Dermis blood vessel endothelial cell (primary cell): ENCODE measurements at regions not wholly inside any gene's neighbourhood (a gene's known extent, or its start where the extent isn't known, plus 50 kb on each side); places are given as distances from the start of the nearest gene placed in this dataset.

Source experiments
- DNase-seq: peaks from one replicate; pipeline ENCODE4 v3.0.0; 2010

DNA sequence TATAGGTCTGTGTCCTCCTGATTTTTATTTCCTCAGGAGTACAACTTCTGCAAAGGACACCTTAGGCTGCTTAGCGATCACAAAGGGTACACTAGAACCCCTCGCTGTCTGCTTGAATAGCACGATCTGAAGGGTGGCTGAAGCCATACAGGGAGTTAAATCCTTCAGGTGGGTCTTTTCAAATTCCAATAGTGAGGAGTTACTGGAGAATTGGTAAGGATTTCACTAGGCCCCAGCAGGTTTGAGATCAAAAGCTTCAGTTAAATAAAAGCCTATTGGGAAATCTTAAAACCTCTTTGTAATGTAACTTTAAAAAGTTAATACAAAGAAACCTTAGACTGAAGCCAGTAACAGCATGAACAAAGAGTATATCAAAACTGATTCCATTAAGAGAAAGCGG lies 613.1 kb downstream of the ZEB2 start:
- DNase-seq = no peak

DNA sequence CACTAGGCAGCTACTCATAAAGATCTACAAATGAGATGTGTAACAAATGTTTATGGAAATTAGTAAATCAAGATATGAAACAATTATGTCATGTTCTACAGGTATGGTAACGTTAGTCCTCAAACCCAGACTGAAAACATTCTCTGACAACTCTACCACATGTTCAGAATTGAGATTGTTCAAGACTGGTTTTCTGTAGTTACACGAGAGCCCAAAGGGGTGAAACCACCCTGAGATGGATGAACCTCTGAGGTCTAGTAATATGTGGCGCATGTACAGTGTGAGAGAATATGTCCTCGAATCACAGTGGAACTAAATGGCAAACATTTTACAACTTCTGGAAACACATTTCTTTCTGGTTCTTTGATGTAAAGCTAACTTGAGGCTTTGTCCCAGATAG lies 614.3 kb downstream of the ZEB2 start:
- no peak for DNase-seq

DNA sequence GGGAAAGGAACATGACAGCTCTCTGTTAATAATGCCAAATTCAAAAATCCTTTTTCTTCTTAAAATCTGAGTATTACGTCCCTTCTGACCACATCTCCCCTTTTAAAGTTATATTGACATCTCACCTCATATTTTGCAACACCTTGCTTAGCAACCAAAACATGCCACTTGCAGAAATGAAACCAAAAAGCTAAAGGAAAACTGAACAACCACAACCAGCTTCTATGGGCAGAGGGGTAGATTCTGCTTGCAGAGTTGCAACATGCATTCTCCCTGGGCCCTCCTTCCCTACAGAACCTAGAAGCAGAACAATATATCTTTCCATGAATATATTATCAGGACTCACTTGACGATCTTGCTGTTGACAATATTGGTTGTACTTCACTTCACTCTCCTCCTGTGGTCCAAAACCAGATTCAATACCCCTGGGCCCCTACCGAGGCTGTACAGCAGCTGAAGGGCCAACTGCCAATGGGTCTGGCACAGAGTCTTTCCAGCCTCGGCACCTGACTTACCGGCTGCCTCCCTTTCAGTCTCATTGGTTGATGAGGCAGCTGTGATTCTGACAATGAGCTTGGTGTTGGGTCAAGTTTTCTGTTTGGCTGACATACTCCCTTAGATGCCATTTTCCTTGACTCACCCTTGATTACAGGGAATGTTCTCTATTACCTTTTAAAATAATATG lies 616.6 kb downstream of the ZEB2 start:
- no peak for DNase-seq

DNA sequence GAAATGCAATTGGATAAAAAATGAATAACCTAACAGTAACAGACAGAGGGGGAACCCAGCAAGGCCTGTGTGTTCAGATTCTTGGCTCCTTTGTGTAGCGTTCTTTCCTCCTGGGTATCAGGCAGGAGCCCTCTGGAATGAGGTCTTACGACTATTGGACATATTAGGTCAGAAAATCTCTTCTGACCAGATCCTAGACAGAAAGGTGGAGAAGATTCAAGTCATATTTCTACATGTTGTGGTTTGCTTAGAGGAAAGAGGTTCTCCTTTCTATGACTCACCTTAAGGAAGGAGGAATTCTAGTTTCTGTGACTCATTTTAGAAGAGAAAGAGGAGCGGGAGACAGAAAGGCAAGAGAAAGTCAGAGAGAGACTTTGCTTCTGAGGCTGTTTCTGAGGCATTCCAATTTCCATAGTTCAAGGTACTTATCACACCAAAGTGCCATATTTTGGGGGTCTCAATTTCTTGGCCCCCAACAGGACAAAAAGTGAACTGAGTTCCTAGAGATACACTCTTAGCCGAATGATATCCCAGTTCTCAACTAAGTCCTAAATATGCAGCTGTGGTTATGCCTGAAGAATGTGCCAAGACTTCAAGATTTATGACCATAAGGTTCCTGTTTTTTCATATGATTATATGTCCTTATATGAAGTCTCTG lies 618.6 kb downstream of the ZEB2 start:
- DNase-seq = peak; percentile 12

DNA sequence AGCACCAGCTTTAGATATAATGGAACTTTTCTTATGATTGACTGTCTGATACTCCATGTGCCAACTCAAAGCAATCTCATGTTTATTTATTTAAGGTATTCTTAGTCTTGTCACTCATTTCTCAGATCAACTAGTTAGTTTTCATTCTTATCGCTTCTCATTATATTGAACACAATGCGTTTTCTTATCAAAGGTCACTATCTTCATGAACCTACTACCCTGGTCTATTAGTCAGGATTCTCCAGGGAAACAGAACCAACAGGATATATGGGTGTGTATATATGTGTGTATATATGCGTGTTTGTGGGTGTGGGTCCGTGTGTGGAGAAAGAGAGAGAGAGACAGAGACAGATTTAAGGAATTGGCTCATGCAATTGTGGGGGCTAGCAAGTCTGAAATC lies 619.9 kb downstream of the ZEB2 start:
- peak; percentile 2 for DNase-seq

DNA sequence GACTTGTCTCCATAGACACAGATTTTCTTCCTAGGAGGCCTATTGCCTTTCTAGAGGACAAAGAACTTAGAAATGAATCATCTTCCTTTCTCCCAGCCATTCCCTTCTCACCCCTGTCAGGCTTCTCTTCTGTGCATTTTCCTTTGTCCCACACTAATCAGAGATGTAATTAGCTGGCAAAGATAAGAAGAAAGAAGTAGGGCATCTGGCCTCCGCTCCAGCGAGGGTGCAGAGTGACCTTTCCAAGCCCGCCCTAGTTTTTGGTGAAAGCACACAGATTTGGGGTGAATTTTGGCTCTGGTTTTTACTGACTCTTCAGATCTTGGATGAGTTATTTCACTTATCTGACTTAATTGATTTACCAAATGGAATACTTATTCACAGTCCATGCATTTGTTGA lies 626.5 kb downstream of the ZEB2 start:
- no peak for DNase-seq

DNA sequence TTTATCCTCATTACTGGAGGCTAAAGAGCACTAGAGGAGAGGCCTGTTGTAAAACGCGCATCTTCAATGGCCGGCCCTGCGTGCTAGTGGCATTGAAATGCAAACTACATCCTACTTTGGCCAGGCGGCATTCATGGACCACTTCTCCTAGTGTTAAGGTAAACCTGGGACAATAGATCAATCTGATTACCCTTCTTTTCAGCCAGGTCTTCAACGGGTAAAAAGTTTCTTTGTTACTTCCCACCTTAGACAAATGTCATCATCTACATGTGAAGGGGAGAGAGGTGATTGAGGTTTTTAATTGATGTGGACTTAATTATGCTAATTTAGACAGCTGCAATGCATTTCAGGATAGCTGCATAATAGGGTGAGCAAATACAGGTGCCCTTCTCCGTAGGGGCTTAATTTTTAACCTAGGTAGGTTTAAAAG lies 628.0 kb downstream of the ZEB2 start:
- DNase-seq = no peak

DNA sequence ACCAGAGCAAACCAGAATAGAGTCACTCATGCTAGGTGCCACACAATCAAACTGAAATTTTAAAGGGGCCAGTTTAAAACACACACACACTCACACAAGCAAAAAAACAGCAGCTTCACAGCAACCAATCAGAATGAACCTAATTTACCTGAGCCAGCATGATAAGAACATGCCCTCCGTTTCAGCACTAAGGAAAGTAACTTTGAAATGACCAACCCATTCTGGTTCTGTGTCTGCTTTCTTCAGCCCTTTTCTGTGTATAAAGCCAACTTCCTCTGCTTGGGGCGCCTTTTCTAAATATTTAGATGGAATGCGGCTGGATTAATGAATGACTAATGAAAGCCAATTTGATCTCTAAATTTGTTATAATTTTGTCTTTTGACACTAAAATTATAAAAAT lies 629.1 kb downstream of the ZEB2 start:
- no peak for DNase-seq

DNA sequence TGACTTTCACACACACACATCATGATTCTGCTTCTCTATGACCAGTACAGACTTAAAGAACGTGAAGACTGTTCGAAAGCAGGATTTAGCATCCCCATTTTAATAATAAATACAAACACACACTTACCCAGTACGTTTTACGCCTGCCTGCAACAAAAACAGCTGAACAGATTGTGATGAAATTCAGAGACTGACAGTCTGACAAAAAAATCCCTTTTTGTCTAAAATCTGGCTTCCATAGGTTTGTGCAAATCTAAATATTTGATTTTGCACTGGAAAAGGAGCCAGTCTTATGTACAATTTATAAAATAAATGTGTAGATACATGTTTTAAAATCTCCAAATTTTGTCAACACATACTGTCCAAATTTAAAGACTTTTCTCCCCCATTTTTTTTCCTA lies 630.7 kb downstream of the ZEB2 start:
- DNase-seq = no peak

DNA sequence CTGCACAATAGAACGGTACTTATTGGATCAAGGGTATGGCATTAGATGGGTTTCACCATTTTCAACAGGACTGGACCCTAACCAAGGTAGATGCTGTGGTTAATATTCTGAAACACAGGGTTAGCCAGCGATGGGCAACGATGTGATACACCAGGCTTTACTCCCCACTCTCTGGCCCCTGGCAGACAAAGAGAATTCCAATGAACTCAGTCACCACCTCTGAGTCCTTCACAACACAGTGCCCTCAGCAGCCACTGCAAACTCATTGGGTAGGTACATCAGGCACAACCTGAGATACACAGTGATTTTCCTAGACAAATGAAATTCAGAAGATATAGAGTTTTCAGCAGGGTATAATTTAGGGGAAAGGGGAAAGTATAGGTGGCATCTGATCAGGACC lies 634.5 kb downstream of the ZEB2 start:
- DNase-seq = no peak

DNA sequence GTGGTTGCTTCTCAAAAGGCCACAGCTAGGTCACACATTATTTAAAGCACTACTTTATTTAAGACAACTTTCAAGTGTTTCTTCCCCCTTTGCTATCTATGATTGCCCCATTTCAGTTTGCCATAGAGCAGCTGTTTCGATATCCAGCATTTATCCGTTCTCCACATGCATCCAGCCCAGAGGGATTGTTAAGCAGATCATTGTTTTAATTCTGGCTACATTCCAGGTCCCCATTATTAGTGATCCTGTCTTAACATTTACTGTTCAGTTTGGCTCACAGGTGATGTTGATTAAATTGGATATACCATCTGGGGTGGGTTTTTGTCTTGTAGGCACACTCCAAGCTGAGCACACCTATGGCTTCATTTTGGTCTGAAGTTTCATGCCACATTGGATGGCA lies 638.7 kb downstream of the ZEB2 start:
- DNase-seq = peak; percentile 29

DNA sequence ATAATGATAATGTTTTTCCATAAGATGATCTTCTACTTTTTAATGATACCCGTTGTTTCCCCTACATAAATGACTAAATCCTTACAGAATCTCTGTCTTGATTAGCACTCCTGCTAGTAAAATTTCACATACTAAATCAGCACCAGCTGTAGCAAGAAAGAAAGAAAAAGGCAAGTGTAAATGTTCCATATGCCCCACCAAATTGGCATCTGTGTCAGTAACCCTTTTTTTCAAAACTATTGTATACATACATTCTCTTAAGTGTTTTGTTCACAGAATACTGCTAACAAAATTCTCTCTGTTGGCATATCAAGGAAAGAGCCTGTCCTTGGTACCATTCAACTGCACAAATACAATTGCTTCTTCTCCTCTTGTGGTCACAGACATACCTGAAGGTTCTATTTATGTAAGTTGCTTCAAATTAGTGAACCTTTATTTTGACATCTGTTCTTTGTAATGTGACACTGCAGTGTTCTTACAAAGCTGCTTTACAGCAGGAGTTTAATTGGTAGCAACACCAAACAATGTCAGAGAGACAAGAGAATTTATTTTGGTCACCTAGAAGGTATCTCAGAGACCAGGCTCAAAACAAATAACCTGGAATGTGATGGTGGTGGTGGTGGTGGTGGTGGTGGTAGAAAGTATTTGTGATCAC lies 641.9 kb downstream of the ZEB2 start:
- DNase-seq = no peak

DNA sequence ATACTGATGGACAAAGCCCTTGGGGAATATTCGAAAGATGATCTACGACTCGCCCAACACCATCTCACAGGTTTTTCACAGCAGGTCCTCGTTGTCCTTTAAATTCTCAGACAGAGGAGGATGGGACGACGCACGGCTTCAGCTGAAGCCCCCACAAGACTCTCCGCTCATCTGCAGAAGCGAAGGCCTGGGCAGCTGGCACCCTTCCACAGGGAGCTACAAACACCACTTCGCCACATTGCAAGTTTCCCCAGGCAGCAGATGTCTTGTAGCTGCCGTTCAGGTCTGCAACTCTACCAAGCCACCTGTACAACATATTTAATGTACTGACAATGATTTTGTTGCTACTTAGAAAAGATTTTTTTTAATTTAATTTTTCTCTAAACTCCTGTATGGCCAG lies 642.9 kb downstream of the ZEB2 start:
- no peak for DNase-seq

DNA sequence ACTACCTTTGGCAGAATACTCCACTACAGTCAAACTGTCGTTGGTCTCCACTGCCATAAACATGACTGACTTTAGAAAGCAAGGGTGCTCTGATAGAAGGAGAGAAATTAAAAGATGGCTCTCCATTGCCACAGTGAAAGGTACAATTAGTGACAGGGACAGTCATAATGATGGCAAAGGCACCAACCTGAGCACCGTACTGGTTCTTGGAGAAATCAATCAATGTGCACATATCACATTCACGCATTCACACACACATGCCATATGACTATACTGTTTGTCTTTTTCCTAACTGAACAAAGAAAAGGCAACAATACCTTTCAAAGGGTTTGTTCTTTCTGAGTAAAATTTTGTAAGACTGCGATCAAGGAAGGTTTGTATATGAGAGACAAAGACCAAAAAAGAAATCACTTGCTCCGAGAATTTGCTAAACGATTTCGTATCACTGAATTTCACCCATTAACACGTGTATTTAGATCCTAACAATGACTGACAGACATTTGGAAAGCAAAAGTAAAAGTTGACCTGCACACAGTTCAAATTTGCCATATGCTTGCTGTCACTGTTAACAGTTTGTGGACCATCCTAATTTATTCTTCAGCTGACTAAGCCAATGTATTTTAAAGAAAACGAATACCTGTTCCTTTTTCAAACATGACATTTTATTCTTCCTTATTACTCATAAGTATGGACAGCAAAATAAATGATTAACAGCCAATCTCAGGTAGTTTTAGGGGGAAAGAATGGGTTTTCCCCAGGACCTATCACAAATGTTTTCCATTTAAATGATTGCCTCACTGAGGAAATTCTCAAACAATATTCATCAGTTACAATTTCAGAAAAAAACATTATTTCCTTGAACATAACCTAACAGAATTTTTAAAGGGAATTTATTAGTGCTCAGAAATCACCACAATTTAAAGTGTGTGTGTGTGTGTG lies 644.4 kb downstream of the ZEB2 start:
- no peak for DNase-seq

DNA sequence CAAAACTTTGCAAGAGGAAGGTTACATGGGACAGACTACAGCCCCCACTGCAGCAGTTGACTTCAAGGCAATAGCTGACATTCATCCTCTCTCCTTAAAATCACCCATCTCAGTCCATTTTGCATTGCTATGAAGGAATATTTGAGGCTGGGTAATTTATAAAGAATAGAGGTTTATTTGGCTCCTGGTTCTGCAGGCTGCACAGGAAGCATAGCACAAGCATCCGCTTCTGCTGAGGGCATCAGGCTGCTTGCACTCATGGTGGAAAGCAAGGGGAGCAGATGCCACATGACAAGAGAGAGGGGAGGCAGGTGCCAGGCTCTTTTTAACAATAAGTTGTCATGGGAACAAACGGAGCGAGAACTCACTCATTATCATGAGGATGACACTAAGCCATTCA lies 646.0 kb downstream of the ZEB2 start:
- no peak for DNase-seq

DNA sequence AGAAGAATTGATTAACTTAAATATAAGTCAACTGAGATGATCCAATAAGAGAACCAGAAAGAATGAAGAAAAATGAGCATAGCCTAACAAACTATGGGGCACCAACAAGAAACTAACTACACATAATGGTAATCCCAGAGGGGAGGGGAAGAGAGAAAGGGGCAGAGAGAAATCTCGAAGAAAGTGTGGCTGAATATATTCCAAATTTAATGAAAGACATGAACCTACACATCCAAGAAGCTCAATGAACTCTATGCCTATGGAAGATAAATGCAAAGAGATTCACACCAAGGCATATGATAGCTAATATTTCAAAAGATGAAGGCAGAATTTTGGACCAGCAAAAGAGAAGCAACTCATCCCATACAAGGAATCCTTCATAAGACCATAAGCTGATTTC lies 649.2 kb downstream of the ZEB2 start:
- no peak for DNase-seq

DNA sequence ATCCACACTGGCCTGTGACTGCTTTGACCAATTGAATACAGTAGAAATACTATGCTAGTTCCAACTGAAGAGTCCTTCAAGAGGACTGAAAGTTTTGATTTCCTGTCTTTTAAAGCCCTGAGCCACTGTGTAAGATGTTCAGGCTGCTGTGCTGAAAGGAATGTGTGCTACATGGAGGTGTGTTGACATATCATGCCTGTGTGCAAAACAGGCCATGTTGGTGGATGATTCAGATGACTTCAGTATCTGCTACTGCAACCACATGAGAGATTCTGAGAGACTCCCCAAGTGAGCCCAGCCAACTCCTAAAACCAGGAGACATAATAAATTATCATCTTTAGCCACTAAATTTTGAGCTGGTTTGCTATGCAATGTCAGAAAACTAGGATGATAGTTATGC lies 662.9 kb downstream of the ZEB2 start:
- DNase-seq = no peak

DNA sequence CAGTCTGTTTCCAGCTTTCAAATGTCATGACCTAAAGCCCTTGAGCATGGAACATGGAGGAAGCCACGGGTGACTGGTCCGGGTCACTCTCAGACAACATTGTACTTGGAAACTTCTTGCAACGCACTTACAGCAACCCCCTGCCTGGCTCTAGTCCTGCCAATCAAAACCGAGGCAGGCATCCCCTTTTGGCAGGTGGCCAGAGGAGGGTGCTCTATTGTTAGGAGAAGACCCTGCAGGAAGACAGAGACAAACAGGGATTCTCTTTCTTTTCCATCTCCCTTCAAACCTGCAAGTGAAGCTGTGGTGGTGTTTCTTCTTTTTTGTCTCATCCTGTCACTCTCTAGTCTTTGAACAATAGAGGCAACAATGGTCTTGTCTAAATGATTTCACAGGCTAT lies 667.2 kb downstream of the ZEB2 start:
- DNase-seq = no peak

DNA sequence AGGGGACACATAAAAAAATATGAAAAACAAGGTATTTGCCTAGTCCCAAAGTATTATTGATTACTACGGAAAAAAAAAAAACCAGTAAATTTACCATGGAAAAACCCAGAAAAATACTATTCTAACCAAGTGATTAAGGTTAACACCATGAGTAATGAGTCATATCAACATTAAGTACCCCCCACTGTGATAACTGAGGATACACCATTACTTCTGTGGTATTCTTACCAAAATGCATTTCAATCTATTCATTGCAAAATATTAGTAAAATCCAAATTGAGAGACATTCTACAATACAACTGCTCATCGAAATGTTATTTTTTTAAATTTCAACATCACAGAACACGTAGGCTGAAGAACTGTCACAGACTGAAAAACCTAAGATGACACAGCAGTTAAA lies 669.8 kb downstream of the ZEB2 start:
- no peak for DNase-seq

DNA sequence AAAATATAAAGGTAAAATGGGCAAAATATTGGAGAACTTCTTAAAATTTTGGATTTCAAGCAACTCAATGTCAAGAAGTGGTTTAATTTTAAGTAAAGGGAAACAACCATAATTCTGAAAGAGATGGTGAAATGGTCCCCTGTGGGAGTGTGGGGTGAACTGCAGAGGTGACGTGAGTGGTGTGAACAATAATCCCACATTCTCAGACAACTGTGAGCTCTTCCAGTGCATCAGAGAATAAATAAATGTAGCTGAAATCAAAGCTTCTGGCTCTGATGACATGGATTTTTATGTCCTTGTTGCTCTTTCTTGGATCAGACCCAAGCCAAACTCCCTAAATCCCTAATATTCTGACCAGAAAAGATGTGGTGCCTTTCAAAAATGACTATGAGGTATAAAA lies 672.7 kb downstream of the ZEB2 start:
- DNase-seq = no peak

DNA sequence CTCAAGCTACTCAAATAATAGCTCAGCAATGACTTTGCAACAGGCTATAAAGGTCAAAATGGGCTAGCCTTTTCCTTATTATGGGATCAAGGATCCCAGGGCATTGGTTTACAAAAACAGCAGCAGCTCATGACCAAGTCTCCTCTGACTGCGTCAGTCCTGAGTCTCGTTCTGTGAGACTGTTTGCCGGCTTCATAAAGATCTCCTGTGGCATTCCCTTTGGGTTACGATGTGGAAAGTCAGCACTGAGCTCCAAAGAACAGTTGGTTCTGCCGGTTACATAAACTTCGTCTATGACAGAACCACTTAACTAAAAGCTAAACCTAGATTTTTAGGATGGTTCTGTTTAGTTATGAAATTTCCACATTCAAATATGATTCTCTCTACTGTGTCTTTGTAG lies 674.9 kb downstream of the ZEB2 start:
- DNase-seq = no peak

DNA sequence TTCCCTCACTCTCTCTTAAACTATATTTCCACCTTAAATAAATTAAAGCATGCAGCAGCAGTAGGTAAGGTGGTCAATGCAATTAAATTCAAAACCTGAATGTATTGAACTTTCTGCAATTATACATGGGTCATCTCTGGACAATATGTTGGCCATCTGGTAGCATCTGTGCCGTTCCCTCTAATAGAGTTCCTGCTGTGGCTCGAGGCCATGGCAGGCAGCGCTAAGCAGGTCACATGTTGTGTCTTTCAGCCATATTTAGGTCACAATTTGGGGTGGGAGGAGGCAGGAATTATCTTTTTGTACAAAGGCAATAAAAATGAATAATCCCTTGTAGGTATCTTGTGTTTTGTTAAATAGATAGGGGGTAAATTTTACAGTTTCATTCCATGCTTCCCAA lies 676.2 kb downstream of the ZEB2 start:
- DNase-seq = no peak

DNA sequence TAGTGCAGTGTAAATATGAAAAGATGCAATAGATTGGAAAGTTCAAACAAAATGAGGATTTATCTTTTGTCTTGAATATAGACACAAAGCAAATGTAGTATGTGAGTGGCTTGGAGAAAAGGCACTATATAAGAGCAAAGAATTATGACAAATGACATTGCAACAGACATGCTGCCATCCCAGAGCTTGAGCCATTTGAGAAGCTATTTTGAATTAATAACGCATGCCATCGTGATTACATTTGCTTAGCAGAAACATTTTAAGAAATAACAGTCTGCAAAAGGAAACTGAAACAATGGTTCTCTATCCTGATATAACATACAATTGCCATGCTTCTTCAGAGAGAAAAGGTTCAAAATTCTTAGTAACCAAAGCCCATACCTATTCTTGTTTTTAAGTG lies 677.1 kb downstream of the ZEB2 start:
- no peak for DNase-seq
